ENCODE measurements at regions not wholly inside any gene's neighbourhood (a gene's known extent, or its start where the extent isn't known, plus 50 kb on each side); places are given as distances from the start of the nearest gene placed in this dataset.
"Not testable (repeated sequence)": the region's sequence is repeated elsewhere in the genome, so short reads cannot be mapped to it uniquely, and the experiment has no call there.

DNA sequence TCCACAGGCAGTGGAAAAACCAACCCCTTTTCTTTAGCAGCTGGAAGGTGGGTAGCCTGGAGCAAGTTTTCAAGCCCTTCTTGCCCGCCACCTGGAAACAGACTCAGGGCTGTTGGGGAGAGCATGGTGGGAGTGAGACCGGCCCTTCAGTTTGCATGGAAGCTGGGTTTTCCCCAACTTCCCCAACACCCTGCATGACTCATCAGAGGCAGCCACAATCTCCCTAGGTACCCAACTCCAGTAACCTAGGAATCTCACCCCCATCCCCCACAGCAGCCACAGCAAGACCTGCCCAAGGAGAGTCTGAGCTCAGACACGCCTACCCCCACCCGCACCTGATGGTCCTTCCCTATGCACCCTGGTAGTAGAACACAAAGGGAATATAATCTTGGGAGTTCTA is 86.3 kb upstream of the IRAK1BP1 start:
- Histone ChIP-seq H3K79me2 (ENCODE audit: insufficient read depth, low read length) (no peaks in the 10 kb centered on the region), H3K27ac (ENCODE audit: low read depth, low read length, poor library complexity, severe bottlenecking) (no peak overlapping the region), H3K27me3 (ENCODE audit: insufficient read depth, low read length) (no peaks in the 10 kb centered on the region), H3K4me2 (ENCODE audit: low read length) (no peak overlapping the region), H3F3A (ENCODE audit: insufficient read depth, low read length) (no peaks in the 10 kb centered on the region), H3K9ac (ENCODE audit: low read length) (no peak overlapping the region), H3K4me3 (ENCODE audit: low read depth, low read length, poor library complexity, severe bottlenecking) (no peak overlapping the region), H2AFZ (ENCODE audit: low read length) (no peak overlapping the region), H3K9me2 (ENCODE audit: low read depth, low read length) (no peaks in the 10 kb centered on the region), H3K9me3 (ENCODE audit: low read length) (no peaks in the 10 kb centered on the region), H4K20me1 (ENCODE audit: insufficient read depth, low read length) (no peaks in the 10 kb centered on the region), H3K4me1 (ENCODE audit: insufficient read depth, low read length, severe bottlenecking) (no peaks in the 10 kb centered on the region), H3K36me3 (ENCODE audit: insufficient read depth, low read length) (no peaks in the 10 kb centered on the region)
- TF ChIP-seq, protein P1, sequence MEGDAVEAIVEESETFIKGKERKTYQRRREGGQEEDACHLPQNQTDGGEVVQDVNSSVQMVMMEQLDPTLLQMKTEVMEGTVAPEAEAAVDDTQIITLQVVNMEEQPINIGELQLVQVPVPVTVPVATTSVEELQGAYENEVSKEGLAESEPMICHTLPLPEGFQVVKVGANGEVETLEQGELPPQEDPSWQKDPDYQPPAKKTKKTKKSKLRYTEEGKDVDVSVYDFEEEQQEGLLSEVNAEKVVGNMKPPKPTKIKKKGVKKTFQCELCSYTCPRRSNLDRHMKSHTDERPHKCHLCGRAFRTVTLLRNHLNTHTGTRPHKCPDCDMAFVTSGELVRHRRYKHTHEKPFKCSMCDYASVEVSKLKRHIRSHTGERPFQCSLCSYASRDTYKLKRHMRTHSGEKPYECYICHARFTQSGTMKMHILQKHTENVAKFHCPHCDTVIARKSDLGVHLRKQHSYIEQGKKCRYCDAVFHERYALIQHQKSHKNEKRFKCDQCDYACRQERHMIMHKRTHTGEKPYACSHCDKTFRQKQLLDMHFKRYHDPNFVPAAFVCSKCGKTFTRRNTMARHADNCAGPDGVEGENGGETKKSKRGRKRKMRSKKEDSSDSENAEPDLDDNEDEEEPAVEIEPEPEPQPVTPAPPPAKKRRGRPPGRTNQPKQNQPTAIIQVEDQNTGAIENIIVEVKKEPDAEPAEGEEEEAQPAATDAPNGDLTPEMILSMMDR (IDR thresholded peaks at IDR 0.05; ENCODE audit: low read length), result no peak
- no peak for TF ChIP-seq EZH2 (IDR thresholded peaks at IDR 0.05; ENCODE audit: borderline replicate concordance, low read length)

DNA sequence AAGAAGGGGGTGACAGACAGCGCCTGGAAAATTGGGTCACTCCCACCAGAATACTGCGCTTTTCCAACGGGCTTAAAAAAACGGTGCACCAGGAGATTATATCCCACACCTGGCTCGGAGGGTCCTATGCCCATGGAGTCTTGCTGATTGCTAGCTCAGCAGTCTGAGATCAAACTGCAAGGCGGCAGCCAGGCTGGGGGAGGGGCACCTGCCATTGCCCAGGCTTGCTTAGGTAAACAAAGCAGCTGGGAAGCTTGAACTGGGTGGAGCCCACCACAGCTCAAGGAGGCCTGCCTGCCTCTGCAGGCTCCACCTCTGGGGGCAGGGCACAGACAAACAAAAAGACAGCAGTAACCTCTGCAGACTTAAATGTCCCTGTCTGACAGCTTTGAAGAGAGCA is 84.0 kb upstream of the IRAK1BP1 start:
- H2AFZ ChIP-seq (ENCODE audit: low read length); H3K79me2 ChIP-seq (ENCODE audit: insufficient read depth, low read length); H3K9ac ChIP-seq (ENCODE audit: low read length); H3K9me3 ChIP-seq (ENCODE audit: low read length); H3K27ac ChIP-seq (ENCODE audit: low read depth, low read length, poor library complexity, severe bottlenecking); H3K4me3 ChIP-seq (ENCODE audit: low read depth, low read length, poor library complexity, severe bottlenecking); H3K27me3 ChIP-seq (ENCODE audit: insufficient read depth, low read length); H3F3A ChIP-seq (ENCODE audit: insufficient read depth, low read length); H3K9me2 ChIP-seq (ENCODE audit: low read depth, low read length); H3K4me1 ChIP-seq (ENCODE audit: insufficient read depth, low read length, severe bottlenecking); H3K4me2 ChIP-seq (ENCODE audit: low read length); H4K20me1 ChIP-seq (ENCODE audit: insufficient read depth, low read length); H3K36me3 ChIP-seq (ENCODE audit: insufficient read depth, low read length): not testable (repeated sequence)

DNA sequence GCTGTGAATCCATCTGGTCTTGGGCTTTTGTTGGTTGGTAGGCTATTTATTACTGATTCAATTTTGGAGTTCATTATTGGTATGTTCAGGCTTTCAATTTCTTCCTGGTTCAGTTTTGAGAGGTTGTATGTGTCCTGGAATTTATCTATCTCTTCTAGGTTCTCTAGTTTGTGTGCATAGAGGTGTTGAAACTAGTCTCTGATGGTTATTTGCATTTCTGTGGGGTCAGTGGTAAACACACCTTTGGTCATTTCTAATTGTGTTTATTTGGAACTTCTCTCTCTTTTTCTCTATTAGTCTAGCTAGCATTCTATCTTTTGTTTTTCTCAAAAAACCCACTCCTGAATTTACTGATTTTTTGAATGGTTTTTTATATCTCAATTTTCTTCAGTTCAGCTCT is 70.1 kb upstream of the IRAK1BP1 start:
- H2AFZ ChIP-seq (ENCODE audit: low read length), result no peak overlapping the region
- no peaks in the 10 kb centered on the region for H3K36me3 ChIP-seq (ENCODE audit: insufficient read depth, low read length)
- no peaks in the 10 kb centered on the region for H3K9me3 ChIP-seq (ENCODE audit: low read length)
- no peak overlapping the region for H3K27ac ChIP-seq (ENCODE audit: low read depth, low read length, poor library complexity, severe bottlenecking)
- no peaks in the 10 kb centered on the region for H3K4me1 ChIP-seq (ENCODE audit: insufficient read depth, low read length, severe bottlenecking)
- H3K9me2 ChIP-seq (ENCODE audit: low read depth, low read length), result no peaks in the 10 kb centered on the region
- H4K20me1 ChIP-seq (ENCODE audit: insufficient read depth, low read length), result no peaks in the 10 kb centered on the region
- no peaks in the 10 kb centered on the region for H3K79me2 ChIP-seq (ENCODE audit: insufficient read depth, low read length)
- no peak for TF ChIP-seq EZH2 (IDR thresholded peaks at IDR 0.05; ENCODE audit: borderline replicate concordance, low read length)
- TF ChIP-seq, protein P1 (IDR thresholded peaks at IDR 0.05; ENCODE audit: low read length), result no peak
- H3K27me3 ChIP-seq (ENCODE audit: insufficient read depth, low read length), result no peaks in the 10 kb centered on the region
- H3F3A ChIP-seq (ENCODE audit: insufficient read depth, low read length), result no peaks in the 10 kb centered on the region
- H3K9ac ChIP-seq (ENCODE audit: low read length), result no peak overlapping the region
- H3K4me3 ChIP-seq (ENCODE audit: low read depth, low read length, poor library complexity, severe bottlenecking), result no peak overlapping the region
- H3K4me2 ChIP-seq (ENCODE audit: low read length), result no peak overlapping the region

DNA sequence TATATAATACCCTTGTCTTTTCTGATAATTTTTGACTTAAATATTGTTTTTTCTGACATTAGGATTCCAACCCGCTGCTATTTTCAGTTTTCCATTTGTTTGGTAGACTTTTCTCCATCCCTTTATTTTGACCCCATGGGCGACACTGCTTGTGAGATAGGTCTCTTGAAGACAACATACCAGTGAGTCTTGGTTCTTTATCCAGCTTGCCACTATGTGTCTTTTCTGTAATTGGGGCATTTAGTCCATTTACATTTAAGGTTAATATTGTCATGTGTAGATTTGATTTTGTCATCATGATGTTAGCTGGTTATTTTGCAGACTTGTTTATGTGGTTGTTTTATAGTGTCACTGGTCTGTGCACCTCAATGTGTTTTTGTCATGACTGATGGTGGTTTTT is 67.7 kb upstream of the IRAK1BP1 start:
- Histone ChIP-seq H3K27me3 (ENCODE audit: insufficient read depth, low read length) (no peaks in the 10 kb centered on the region), H3K9me2 (ENCODE audit: low read depth, low read length) (no peaks in the 10 kb centered on the region), H3K9ac (ENCODE audit: low read length) (no peak overlapping the region)

DNA sequence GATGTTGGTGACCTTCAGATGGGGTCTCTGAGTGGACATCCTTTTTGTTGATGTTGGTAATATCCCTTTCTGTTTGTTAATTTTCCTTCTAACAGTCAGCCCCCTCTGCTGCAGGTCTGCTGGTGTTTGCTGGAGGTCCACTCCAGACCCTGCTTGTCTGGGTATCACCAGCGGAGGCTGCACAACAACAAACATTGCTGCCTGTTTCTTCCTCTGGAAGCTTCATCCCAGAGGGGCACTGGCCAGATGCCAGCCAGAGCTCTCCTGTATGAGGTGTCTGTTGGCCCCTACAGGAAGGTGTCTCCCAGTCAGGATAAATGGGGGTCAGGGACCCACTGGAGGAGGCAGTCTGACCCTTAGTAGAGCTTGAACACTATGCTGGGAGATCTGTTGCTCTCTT is 60.6 kb upstream of the IRAK1BP1 start:
- not testable (repeated sequence) for H3K9me2 ChIP-seq (ENCODE audit: low read depth, low read length); H3K79me2 ChIP-seq (ENCODE audit: insufficient read depth, low read length); H3K27ac ChIP-seq (ENCODE audit: low read depth, low read length, poor library complexity, severe bottlenecking); H2AFZ ChIP-seq (ENCODE audit: low read length); H3K4me3 ChIP-seq (ENCODE audit: low read depth, low read length, poor library complexity, severe bottlenecking); H3K27me3 ChIP-seq (ENCODE audit: insufficient read depth, low read length); H4K20me1 ChIP-seq (ENCODE audit: insufficient read depth, low read length); H3K9ac ChIP-seq (ENCODE audit: low read length); H3K9me3 ChIP-seq (ENCODE audit: low read length); H3K36me3 ChIP-seq (ENCODE audit: insufficient read depth, low read length); H3F3A ChIP-seq (ENCODE audit: insufficient read depth, low read length); H3K4me1 ChIP-seq (ENCODE audit: insufficient read depth, low read length, severe bottlenecking); H3K4me2 ChIP-seq (ENCODE audit: low read length)

More for the DNA sequence above, 67.7 kb upstream of the IRAK1BP1 start:
- Histone ChIP-seq H4K20me1 (ENCODE audit: insufficient read depth, low read length) (no peaks in the 10 kb centered on the region), H3F3A (ENCODE audit: insufficient read depth, low read length) (no peaks in the 10 kb centered on the region), H3K9me3 (ENCODE audit: low read length) (no peaks in the 10 kb centered on the region), H3K4me3 (ENCODE audit: low read depth, low read length, poor library complexity, severe bottlenecking) (no peak overlapping the region), H3K4me1 (ENCODE audit: insufficient read depth, low read length, severe bottlenecking) (no peaks in the 10 kb centered on the region), H3K36me3 (ENCODE audit: insufficient read depth, low read length) (no peaks in the 10 kb centered on the region), H3K27ac (ENCODE audit: low read depth, low read length, poor library complexity, severe bottlenecking) (no peak overlapping the region), H3K79me2 (ENCODE audit: insufficient read depth, low read length) (no peaks in the 10 kb centered on the region), H3K4me2 (ENCODE audit: low read length) (no peak overlapping the region), H2AFZ (ENCODE audit: low read length) (no peak overlapping the region)
- TF ChIP-seq, protein P1 (IDR thresholded peaks at IDR 0.05; ENCODE audit: low read length), result no peak

Data from OCI-LY1 (cell line).